ENCODE measurements at regions not wholly inside any gene's neighbourhood (a gene's known extent, or its start where the extent isn't known, plus 50 kb on each side); places are given as distances from the start of the nearest gene placed in this dataset.

GRCh38 chr16:85173981-85174751 is 61.9 kb upstream of the CIBAR2 start:
- DNase-seq (ENCODE audit: low read depth in 2 of 2), result no peak

- no peak for DNase-seq (ENCODE audit: low read depth in 2 of 2)
Measured at GRCh38 chr16:85174871-85175723, 62.8 kb upstream of the CIBAR2 start.

- no peak for DNase-seq (ENCODE audit: low read depth in 2 of 2)
Measured at GRCh38 chr16:85175724-85176233, 63.5 kb upstream of the CIBAR2 start.

GRCh38 chr16:85176541-85177447 is 64.5 kb upstream of the CIBAR2 start:
- no peak for DNase-seq (ENCODE audit: low read depth in 2 of 2)

- no peak for DNase-seq (ENCODE audit: low read depth in 2 of 2)
Measured at GRCh38 chr16:85177448-85177846, 65.2 kb upstream of the CIBAR2 start.

- no peak for DNase-seq (ENCODE audit: low read depth in 2 of 2)
Measured at GRCh38 chr16:85178006-85178591, 65.8 kb upstream of the CIBAR2 start.

- DNase-seq (ENCODE audit: low read depth in 2 of 2), result no peak
Measured at GRCh38 chr16:85178596-85178995, 66.3 kb upstream of the CIBAR2 start.

- DNase-seq (ENCODE audit: low read depth in 2 of 2), result no peak
Measured at GRCh38 chr16:85179344-85180046, 67.2 kb upstream of the CIBAR2 start.

GRCh38 chr16:85180047-85180826 is 68.0 kb upstream of the CIBAR2 start:
- no peak for DNase-seq (ENCODE audit: low read depth in 2 of 2)

- DNase-seq (ENCODE audit: low read depth in 2 of 2), result no peak
Measured at GRCh38 chr16:85180827-85181738, 68.8 kb upstream of the CIBAR2 start.

GRCh38 chr16:85181739-85182129 is 69.5 kb upstream of the CIBAR2 start:
- no peak for DNase-seq (ENCODE audit: low read depth in 2 of 2)

GRCh38 chr16:85182286-85182685 is 70.0 kb upstream of the CIBAR2 start:
- DNase-seq (ENCODE audit: low read depth in 2 of 2), result no peak

- DNase-seq (ENCODE audit: low read depth in 2 of 2), result no peak
Measured at GRCh38 chr16:85182774-85183173, 70.5 kb upstream of the CIBAR2 start.

GRCh38 chr16:85183564-85183963 is 71.3 kb upstream of the CIBAR2 start:
- no peak for DNase-seq (ENCODE audit: low read depth in 2 of 2)

- DNase-seq (ENCODE audit: low read depth in 2 of 2), result no peak
Measured at GRCh38 chr16:85184404-85184803, 72.1 kb upstream of the CIBAR2 start.

GRCh38 chr16:85185303-85186100 is 73.2 kb upstream of the CIBAR2 start:
- DNase-seq (ENCODE audit: low read depth in 2 of 2), result no peak

- no peak for DNase-seq (ENCODE audit: low read depth in 2 of 2)
Measured at GRCh38 chr16:85187002-85187401, 74.7 kb upstream of the CIBAR2 start.

GRCh38 chr16:85187447-85187846 is 75.2 kb upstream of the CIBAR2 start:
- no peak for DNase-seq (ENCODE audit: low read depth in 2 of 2)

Data from stimulated activated CD8-positive, alpha-beta memory T cell treated with anti-CD3 and anti-CD28 coated beads, Interleukin-15, amount 100 ng/mL, for 4 hours (primary cell).